Tibial artery (tissue), 4 donors: ENCODE measurements at regions not wholly inside any gene's neighbourhood (a gene's known extent, or its start where the extent isn't known, plus 50 kb on each side); places are given as distances from the start of the nearest gene placed in this dataset.

ENCODE experiments used
- DNase-seq, 2 donors: peaks; one replicate each; pipeline ENCODE4 v3.0.0-alpha.2; 2019
- H3K27ac ChIP-seq, 2 donors: fragments of 200-600 bp; sonication (generic) in 1 of 2; 1 replicate in 1 of 2; 2 replicates in 1 of 2; pipeline ENCODE4 v1.5.1; 2018 to 2019; ENCODE audit warnings: mild to moderate bottlenecking in 1 of 2
- H3K27me3 ChIP-seq, 2 donors: fragments of 200-600 bp; sonication (generic) in 1 of 2; one replicate each; pipeline versions ENCODE4 v1.5.1 to v1.6.0; 2016 to 2019
- H3K36me3 ChIP-seq, 3 donors: fragments of 200-600 bp; sonication (generic) in 2 of 3; one replicate each; pipeline ENCODE4 v1.5.1; 2016 to 2019; ENCODE audit warnings: mild to moderate bottlenecking in 2 of 3
- H3K4me1 ChIP-seq, 4 donors: fragments of 200-600 bp; sonication (generic) in 2 of 4; 1 replicate in 3 of 4; 2 replicates in 1 of 4; pipeline ENCODE4 v1.5.1; 2016 to 2019
- H3K4me3 ChIP-seq, 2 donors: fragments of 200-600 bp; sonication (generic) in 1 of 2; 1 replicate in 1 of 2; 2 replicates in 1 of 2; pipeline ENCODE4 v1.5.1; 2018 to 2019; ENCODE audit warnings: mild to moderate bottlenecking in 2 of 2
- H3K9me3 ChIP-seq, 3 donors: fragments of 200-600 bp; sonication (generic) in 1 of 3; one replicate each; pipeline ENCODE4 v1.5.1; 2016 to 2019
- intact Hi-C: fragments of 100-400 bp; cut with DNase I; formaldehyde crosslinking; loops from one replicate; pipeline ENCODE4 v1.15.0; 2023; ENCODE audit warnings: low total_unique reads
- TF ChIP-seq, protein P1 (sequence below), 2 experiments: fragments of 200-600 bp in 1 of 2; fragments of 450-650 bp in 1 of 2; IDR thresholded peaks; one replicate each; pipeline ENCODE4 v1.5.1; 2017 to 2019; ENCODE audit warnings: antibody characterized with exemption in 2 of 2, mild to moderate bottlenecking in 1 of 2, moderate library complexity in 1 of 2

DNA sequence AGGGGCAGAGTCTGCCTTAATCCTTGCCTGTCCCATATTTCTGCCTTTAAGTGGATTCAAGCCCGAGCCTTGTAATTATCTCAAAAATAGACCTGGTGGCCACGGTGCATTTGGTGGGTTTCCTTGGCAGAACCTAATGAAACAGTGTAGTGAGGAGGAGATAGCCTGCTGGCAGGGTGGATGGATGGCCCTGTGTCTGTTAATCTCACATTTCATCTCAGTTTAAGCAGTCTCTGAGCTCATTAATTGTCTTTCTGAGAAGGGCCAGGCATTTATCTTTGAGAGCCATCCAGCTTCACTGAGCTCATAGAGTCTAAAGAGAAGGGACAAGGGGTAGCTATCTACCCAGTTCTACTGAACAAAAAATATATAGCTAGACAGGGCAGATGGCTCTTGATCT lies 364.0 kb upstream of the EEF2KMT start:
- no peaks in the 10 kb centered on the region for H3K27me3 ChIP-seq
- TF ChIP-seq, protein P1, sequence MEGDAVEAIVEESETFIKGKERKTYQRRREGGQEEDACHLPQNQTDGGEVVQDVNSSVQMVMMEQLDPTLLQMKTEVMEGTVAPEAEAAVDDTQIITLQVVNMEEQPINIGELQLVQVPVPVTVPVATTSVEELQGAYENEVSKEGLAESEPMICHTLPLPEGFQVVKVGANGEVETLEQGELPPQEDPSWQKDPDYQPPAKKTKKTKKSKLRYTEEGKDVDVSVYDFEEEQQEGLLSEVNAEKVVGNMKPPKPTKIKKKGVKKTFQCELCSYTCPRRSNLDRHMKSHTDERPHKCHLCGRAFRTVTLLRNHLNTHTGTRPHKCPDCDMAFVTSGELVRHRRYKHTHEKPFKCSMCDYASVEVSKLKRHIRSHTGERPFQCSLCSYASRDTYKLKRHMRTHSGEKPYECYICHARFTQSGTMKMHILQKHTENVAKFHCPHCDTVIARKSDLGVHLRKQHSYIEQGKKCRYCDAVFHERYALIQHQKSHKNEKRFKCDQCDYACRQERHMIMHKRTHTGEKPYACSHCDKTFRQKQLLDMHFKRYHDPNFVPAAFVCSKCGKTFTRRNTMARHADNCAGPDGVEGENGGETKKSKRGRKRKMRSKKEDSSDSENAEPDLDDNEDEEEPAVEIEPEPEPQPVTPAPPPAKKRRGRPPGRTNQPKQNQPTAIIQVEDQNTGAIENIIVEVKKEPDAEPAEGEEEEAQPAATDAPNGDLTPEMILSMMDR (IDR thresholded peaks at IDR 0.05), result no peak
- intact Hi-C loops, result no loop called here

GRCh38 chr16:5461141-5461540 lies 363.5 kb upstream of the EEF2KMT start:
- Histone ChIP-seq H3K9me3 (no peaks in the 10 kb centered on the region), H3K27me3 (no peaks in the 10 kb centered on the region), H3K4me3 (no peak overlapping the region), H3K36me3 (no peaks in the 10 kb centered on the region), H3K4me1 (no peaks in the 10 kb centered on the region), H3K27ac (no peak overlapping the region)
- TF ChIP-seq, protein P1 (IDR thresholded peaks at IDR 0.05), result no peak
- no peak for DNase-seq
- intact Hi-C loops, result no loop called here

More for the DNA sequence above, 364.0 kb upstream of the EEF2KMT start:
- H3K4me1 ChIP-seq, result no peaks in the 10 kb centered on the region
- H3K9me3 ChIP-seq, result no peaks in the 10 kb centered on the region
- no peak for DNase-seq
- H3K36me3 ChIP-seq, result no peaks in the 10 kb centered on the region
- H3K4me3 ChIP-seq, result no peak overlapping the region
- H3K27ac ChIP-seq, result no peak overlapping the region

DNA sequence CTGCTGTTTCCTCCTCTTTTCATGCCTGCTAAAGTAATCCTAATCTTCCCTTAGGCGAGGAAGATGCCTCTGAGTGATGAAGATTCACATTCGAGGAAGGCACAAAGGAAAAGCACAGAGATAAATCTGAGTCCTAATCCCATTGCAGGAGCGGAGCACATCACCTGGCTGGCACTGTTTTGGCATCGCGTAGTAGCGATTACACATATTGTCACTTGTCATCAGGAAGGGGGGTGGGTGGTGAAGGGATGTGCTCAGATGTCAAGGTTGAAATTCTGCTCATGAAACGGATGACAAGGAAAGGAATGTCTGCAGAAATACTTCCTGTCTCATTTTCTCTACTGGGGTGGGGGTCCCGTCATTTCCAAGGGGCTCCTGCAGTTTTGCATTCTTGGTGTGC lies 363.1 kb upstream of the EEF2KMT start:
- no peaks in the 10 kb centered on the region for H3K36me3 ChIP-seq
- TF ChIP-seq, protein P1 (IDR thresholded peaks at IDR 0.05), result no peak
- no peaks in the 10 kb centered on the region for H3K27me3 ChIP-seq
- intact Hi-C loops, result no loop called here
- H3K27ac ChIP-seq, result no peak overlapping the region
- no peaks in the 10 kb centered on the region for H3K9me3 ChIP-seq
- H3K4me3 ChIP-seq, result no peak overlapping the region
- no peaks in the 10 kb centered on the region for H3K4me1 ChIP-seq
- no peak for DNase-seq

DNA sequence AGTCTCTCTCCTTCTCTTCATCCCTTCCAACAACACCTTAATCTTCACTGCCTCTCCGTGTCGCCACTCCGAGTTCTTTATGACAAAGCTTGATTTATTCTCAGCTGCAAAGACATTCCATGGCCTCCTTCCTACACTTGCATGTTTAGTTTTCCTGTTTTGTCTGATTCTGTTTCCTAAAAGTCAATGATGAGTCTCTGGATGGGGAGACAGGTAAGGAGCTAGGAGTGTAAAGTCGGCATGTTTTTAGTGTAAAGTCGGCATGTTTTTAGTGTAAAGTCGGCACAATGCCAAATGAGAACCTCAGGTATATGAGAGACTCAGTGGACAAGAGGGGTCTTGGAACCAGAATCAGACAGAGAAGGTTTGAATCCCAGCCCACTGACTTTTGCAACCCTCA lies 362.3 kb upstream of the EEF2KMT start:
- intact Hi-C loops, result no loop called here
- TF ChIP-seq, protein P1 (IDR thresholded peaks at IDR 0.05), result no peak
- Histone ChIP-seq H3K9me3 (no peaks in the 10 kb centered on the region), H3K4me1 (no peaks in the 10 kb centered on the region), H3K27ac (no peak overlapping the region), H3K4me3 (no peak overlapping the region), H3K36me3 (no peaks in the 10 kb centered on the region), H3K27me3 (no peaks in the 10 kb centered on the region)
- no peak for DNase-seq

- no peak overlapping the region for H3K27ac ChIP-seq
- no peaks in the 10 kb centered on the region for H3K9me3 ChIP-seq
- H3K36me3 ChIP-seq, result no peaks in the 10 kb centered on the region
- no peak for DNase-seq
- H3K4me3 ChIP-seq, result no peak overlapping the region
- H3K27me3 ChIP-seq, result no peaks in the 10 kb centered on the region
- intact Hi-C loops, result no loop called here
- no peaks in the 10 kb centered on the region for H3K4me1 ChIP-seq
- TF ChIP-seq, protein P1 (IDR thresholded peaks at IDR 0.05), result no peak
These were observed 357.5 kb upstream of the EEF2KMT start for GRCh38 chr16:5455110-5455509.

DNA sequence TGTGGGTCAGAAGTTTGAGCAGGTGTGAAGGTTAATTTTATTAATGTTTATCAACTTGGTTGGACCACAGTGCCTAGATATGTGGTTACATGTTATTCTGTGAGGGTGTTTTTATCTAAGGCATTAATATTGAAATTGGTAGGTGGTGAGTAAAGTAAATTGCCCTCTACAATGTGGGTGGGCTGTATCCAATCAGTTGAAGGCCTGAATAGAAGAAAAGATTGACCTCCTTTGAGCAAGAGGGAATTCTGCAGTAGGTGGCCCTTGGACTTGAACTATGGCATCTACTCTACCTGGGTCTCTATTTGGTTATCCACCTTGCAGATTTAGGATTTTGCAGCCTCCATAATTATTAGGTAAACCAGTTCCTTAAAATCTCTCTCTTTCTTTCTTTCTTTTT lies 356.8 kb upstream of the EEF2KMT start:
- TF ChIP-seq, protein P1 (IDR thresholded peaks at IDR 0.05), result no peak
- Histone ChIP-seq H3K36me3 (no peaks in the 10 kb centered on the region), H3K9me3 (no peaks in the 10 kb centered on the region), H3K4me3 (no peak overlapping the region), H3K27me3 (no peaks in the 10 kb centered on the region), H3K27ac (no peak overlapping the region), H3K4me1 (no peaks in the 10 kb centered on the region)
- intact Hi-C loops, result no loop called here
- no peak for DNase-seq
